IPS DF 4.7 (cell line): ENCODE measurements at regions not wholly inside any gene's neighbourhood (a gene's known extent, or its start where the extent isn't known, plus 50 kb on each side); places are given as distances from the start of the nearest gene placed in this dataset.

Experiments
- DNase-seq: peaks from one replicate; pipeline ENCODE4 v3.0.0-alpha.2; 2013; ENCODE audit warnings: low spot score; ENCODE audit errors: extremely low read depth

- DNase-seq: no peak
Measured at GRCh38 chr2:38174131-38174530, 98.2 kb upstream of the CYP1B1 start.

GRCh38 chr2:38173683-38174082, 97.7 kb upstream of the CYP1B1 start:
- no peak for DNase-seq

DNA sequence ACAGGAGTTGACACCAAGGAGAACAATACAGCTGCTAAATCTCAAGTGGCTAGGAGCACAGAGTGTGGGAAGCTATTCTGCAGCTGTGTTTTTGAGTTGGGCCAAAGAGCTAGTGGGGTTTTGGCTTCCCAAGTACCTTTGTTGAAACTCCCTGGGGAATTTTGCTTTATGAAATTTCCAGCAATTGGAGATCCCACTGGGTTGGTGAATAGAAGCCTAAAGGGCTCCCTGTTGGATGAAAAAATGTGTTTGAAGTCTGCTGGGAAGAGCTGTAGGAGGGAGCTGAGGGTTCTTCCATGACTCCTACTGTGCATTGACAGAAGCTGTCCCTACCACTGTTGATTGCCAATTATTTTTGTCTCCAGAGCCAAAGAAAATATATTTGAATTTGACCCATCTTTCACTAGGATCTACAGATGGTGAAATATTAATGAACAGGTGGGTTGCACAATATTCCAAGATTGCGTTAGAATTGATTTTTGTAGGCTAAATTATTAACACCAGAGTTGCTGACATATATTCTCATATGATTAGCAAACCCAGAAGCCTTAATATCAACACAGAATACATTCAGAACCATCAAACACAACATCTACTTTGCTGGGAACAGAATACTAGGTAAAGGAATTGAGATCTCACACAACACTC, 95.4 kb upstream of the CYP1B1 start:
- DNase-seq: no peak

- DNase-seq: no peak
Measured at GRCh38 chr2:38170733-38171132, 94.8 kb upstream of the CYP1B1 start.

- no peak for DNase-seq
Measured at GRCh38 chr2:38170067-38170466, 94.1 kb upstream of the CYP1B1 start.

GRCh38 chr2:38168710-38169480, 92.9 kb upstream of the CYP1B1 start:
- DNase-seq: no peak

GRCh38 chr2:38167968-38168350, 92.0 kb upstream of the CYP1B1 start:
- DNase-seq: no peak

DNA sequence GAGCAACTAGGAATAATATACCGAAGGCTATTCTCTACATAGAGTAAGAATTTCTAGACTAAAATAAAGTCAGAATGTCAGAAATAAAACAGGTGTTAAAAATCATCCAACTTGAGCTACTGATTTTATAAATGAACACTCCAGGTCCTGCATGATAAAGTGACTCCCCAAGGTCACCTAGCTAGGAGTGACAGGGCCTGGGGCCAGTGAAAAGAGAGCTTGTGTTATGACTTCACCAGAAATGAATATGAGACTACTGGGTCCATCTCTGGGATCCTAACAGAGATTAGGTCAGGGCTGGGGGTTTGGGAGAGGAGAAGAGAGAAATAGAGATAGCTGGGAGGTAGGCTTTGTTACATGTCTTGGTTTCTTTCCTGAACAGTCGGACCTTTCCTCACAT, 89.7 kb upstream of the CYP1B1 start:
- no peak for DNase-seq

- no peak for DNase-seq
Measured at GRCh38 chr2:38164881-38165280, 88.9 kb upstream of the CYP1B1 start.

DNA sequence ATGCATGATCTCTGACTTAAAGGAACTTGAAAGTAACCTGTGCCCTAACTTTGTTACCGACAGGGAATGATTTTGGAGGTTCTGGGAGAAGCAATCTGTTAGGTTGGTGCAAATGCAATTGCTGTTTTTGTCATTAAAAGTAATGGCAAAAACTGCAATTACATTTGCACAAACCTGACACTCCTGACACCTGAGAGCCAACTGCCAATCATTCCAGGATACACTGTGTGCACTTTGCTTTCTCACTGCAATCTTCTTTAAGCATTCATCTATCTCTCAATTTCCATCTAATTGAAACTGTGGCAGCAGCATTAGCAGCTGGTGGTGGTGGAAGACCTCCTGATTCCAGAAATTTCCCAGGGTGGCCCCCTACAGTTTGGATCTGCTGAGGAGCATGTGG, 87.6 kb upstream of the CYP1B1 start:
- DNase-seq: no peak

- no peak for DNase-seq
Measured at GRCh38 chr2:38163006-38163405, 87.1 kb upstream of the CYP1B1 start.

GRCh38 chr2:38160516-38160915, 84.6 kb upstream of the CYP1B1 start:
- no peak for DNase-seq

DNA sequence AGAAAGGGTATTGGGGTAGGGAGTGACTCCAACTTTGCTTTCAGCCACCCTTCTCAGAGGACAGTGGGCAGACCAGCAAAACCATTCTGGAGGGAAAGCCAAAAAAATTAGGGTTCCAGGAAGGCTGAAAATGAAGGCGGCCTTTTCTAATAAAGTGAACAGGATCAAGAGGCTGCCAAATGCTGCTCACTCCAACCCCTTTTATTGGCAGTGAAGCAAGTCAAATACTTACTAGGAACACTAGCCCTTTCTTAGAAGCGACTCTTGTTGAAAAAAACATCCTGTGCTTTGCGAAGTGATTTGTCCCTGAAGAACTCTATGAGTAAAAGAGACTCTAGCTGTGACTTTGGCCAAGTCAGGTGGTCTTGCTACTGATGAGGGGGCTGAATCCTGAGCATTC, 83.6 kb upstream of the CYP1B1 start:
- no peak for DNase-seq

DNA sequence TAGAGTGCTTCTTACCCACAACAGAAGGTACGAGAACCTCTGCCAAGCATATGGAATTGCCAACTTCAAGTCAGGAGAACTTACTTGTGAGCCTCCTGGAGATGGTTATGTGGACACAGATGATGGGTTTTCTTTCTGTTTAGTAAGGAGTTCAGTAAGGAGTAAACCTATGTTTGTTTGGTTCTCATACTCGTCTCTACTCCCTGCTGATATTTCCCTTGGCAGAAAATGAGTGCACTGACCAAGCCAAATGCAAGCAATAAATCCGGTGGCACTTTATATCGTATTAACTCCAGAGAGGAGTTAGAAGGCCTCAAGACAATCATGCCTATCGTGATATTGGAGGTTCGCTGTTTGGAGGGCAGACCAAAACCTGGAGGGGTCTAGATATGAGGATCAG, 83.2 kb upstream of the CYP1B1 start:
- no peak for DNase-seq

DNA sequence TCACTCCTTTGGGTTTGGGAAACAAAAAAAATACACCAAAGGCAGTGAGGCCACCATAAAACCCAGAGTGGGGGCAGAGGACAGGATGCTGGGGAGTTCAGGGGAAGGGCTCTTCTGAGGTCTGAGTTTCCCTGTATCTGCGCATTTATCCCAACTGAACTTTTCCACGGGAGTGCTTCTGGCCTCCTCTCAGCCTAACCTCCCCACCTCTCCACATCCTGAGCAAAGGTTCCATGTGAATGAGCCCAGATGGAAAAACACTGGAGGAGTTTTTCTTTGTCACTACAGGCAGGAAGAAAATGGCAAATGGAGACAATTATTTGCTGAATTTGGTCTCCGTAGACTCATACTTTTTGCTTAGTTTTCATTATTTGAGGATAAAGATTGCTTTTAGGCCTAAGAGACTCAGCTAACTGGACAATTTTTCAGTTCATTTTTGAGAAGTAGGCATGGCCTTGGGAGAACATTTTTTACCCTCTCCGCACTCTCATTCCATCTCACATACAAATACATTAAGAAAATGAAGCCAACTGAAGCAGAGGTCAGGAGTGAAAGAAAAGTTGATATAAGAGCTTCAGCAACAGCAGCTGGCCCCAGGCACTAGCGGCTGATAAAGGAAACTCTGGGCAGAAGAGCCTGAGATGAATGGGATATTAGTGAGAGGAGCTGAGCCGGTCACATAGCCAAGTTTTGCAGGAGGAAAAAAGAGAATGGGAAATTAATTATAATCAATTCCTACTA, 82.6 kb upstream of the CYP1B1 start:
- no peak for DNase-seq

DNA sequence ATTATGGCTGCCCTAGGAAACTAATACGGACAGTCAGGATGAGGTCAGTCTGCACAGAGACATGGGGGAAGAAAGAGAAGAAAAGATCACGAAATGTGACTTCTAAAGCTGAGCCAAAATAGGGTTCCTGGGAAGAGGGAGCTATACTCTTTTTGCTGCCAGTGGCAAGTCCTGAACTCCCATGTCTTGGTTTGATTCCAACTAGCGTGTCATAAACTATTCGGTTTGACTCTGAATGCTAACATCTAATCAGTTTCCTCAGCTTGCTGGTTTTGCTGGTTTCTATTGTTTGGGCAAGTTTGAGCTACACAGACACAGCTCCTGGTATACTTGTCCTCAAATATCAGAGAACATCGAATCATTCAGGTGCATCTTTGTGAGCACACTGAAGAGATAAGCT, 80.5 kb upstream of the CYP1B1 start:
- DNase-seq: no peak

GRCh38 chr2:38155015-38155414, 79.1 kb upstream of the CYP1B1 start:
- no peak for DNase-seq

DNA sequence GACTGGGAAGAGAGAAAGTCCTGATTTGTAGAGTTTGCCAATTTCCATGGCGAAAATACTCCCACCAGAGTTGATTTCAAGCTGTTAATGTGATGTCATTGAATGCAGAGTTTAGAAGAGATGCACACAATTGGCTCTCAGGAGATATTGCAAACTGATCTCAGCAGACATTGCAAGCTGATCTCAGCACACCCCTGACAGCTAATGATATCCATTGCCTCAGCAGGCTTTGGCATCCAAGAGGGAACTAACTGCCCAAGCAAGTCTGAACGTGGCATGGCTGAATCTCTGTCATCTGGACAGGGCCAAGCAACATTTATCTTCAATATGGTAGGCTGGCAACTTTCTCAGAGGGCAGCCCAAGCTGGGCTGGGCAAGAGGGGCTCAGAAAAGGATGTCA, 78.4 kb upstream of the CYP1B1 start:
- DNase-seq: no peak

DNA sequence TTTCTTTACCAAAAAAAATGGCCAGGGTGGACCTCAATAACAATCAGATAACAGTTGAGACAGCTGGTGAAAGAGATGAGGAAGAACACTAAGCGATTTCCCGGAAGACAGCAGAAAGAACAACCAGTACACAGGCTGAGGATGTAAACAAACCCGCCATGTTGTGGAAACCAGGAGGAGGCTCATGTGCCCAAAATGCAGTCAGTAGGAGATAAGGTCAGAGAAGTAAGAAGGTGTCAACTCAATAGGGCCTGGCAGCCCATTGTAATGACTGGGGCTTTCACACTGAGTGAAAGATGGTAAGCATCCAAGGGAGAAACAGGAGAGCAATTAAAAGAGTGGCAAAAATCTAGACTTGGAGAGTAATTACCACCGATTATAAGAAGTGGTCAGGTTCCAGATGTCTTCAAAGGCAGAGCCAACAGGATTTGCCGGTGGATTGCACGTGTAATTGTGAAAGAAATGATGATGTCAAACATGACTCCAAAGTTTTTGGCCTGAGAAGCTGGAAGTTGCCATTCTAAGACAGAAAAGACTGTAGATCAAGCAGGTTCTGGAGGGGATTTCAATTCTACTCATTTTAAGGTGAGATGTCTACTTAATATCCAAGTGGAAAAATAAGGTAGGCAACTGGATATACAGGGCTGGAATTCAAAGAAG, 77.7 kb upstream of the CYP1B1 start:
- DNase-seq: no peak

- no peak for DNase-seq
Measured at GRCh38 chr2:38152913-38153312, 77.0 kb upstream of the CYP1B1 start.

GRCh38 chr2:38152035-38152434, 76.1 kb upstream of the CYP1B1 start:
- no peak for DNase-seq

DNA sequence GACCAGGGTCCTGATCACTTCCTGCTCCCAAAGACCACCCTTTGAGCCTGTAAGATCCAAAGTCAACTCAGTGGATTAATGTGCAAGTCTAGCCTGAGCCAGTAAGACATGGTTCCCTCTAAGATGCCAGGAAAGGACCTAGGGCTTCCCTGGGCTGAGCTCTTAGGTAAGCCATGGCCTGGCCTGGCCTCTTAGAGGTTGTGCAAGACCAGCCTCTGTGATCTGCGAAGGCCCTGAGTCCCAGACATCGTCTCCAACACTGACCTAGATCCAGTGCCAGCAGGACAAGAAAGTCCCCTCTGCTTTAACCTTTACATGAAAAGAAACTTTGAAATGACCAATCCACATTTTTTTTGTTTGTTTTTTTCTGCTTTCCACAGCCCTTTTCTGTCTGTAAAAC, 73.6 kb upstream of the CYP1B1 start:
- DNase-seq: no peak
